IMR-90 (cell line): ENCODE measurements at regions not wholly inside any gene's neighbourhood (a gene's known extent, or its start where the extent isn't known, plus 50 kb on each side); places are given as distances from the start of the nearest gene placed in this dataset.

Experiments
- ATAC-seq: fragments of 200-7000 bp; cut with Tn5 transposase; 2 replicates; pipeline ENCODE4 v1.9.1; 2020; ENCODE audit warnings: low read depth, mild to moderate bottlenecking, moderate library complexity
- BruUV-seq: library from RNA; stranded (reverse); fragments of 400-500 nt; replicated peaks from 2 replicates; lab custom pipeline; 2021; lab: Mats Ljungman, UMichigan
- CTCF ChIA-PET: fragments of 300-600 bp; formaldehyde crosslinking; extraction: SDS; loops from one replicate; lab custom pipeline; 2021; ENCODE audit warnings: antibody characterized with exemption; lab: Yijun Ruan, JAX
- POLR2A ChIA-PET: fragments of 300-600 bp; sonication (Branson Sonifier 250); formaldehyde crosslinking; loops from one replicate; lab custom pipeline; 2022; ENCODE audit warnings: antibody characterized with exemption; ENCODE audit not compliant: unreplicated experiment; lab: Charles Lee
- DNase-seq: peaks from one replicate; pipeline ENCODE4 v3.0.0; 2013
- H2AFZ ChIP-seq: replicated peaks from 2 replicates; pipeline ENCODE3; 2013; ENCODE audit warnings: low read length, mild to moderate bottlenecking; ENCODE audit not compliant: poor library complexity
- H2AK5ac ChIP-seq: 2 replicates; pipeline ENCODE4 v1.6.1; 2013; ENCODE audit warnings: low read depth, low read length, inconsistent platforms
- H2AK9ac ChIP-seq: replicated peaks from 2 replicates; pipeline ENCODE3; 2013; ENCODE audit warnings: mild to moderate bottlenecking, low read depth, low read length, moderate library complexity; ENCODE audit not compliant: poor library complexity
- H2BK120ac ChIP-seq: 2 replicates; pipeline ENCODE4 v1.6.1; 2013; ENCODE audit warnings: low read depth, low read length, inconsistent platforms
- H2BK15ac ChIP-seq: 3 replicates; pipeline ENCODE4 v1.6.1; 2013; ENCODE audit warnings: low read depth, low read length, inconsistent platforms
- H2BK20ac ChIP-seq: 2 replicates; pipeline ENCODE4 v1.6.1; 2013; ENCODE audit warnings: low read depth, mild to moderate bottlenecking, inconsistent platforms, low read length, moderate library complexity
- H2BK5ac ChIP-seq: 2 replicates; pipeline ENCODE4 v1.6.1; 2013; ENCODE audit warnings: mild to moderate bottlenecking, low read depth, low read length, inconsistent platforms; ENCODE audit not compliant: poor library complexity, severe bottlenecking
- H3K14ac ChIP-seq: replicated peaks from 2 replicates; pipeline ENCODE4 v1.6.1; 2013; ENCODE audit warnings: low read depth, low read length, inconsistent platforms
- H3K18ac ChIP-seq: 2 replicates; pipeline ENCODE4 v1.6.1; 2013; ENCODE audit warnings: low read depth, low read length, control low read depth
- H3K23ac ChIP-seq: 2 replicates; pipeline ENCODE4 v1.6.1; 2013; ENCODE audit warnings: low read depth, low read length, inconsistent platforms
- H3K27ac ChIP-seq: 2 replicates; pipeline ENCODE4 v1.5.1; 2013; ENCODE audit warnings: mild to moderate bottlenecking, control low read depth, low read length; ENCODE audit not compliant: insufficient read depth
- H3K27me3 ChIP-seq: 2 replicates; pipeline ENCODE4 v1.6.1; 2013; ENCODE audit warnings: low read length; ENCODE audit not compliant: control insufficient read depth, insufficient read depth
- H3K36me3 ChIP-seq: 2 replicates; pipeline ENCODE4 v1.6.1; 2013; ENCODE audit warnings: low read length, mixed read lengths; ENCODE audit not compliant: control insufficient read depth, insufficient read depth
- H3K4ac ChIP-seq: 2 replicates; pipeline ENCODE4 v1.6.1; 2013; ENCODE audit warnings: low read depth, low read length, inconsistent platforms
- H3K4me1 ChIP-seq: 2 replicates; pipeline ENCODE4 v1.6.1; 2013; ENCODE audit warnings: low read length, mixed read lengths; ENCODE audit not compliant: control insufficient read depth, insufficient read depth
- H3K4me2 ChIP-seq: 2 replicates; pipeline ENCODE4 v1.6.1; 2013; ENCODE audit warnings: low read depth, mild to moderate bottlenecking, control low read depth, low read length, moderate library complexity
- H3K4me3 ChIP-seq: 2 replicates; pipeline ENCODE4 v1.5.1; 2013; ENCODE audit warnings: low read depth, mild to moderate bottlenecking, control low read depth, low read length, moderate library complexity; ENCODE audit not compliant: insufficient read depth
- H3K56ac ChIP-seq: 2 replicates; pipeline ENCODE4 v1.6.1; 2013; ENCODE audit warnings: low read length, inconsistent platforms; ENCODE audit not compliant: insufficient read depth; ENCODE audit errors: extremely low read depth
- H3K79me1 ChIP-seq, 2 experiments: 2 replicates each; pipeline ENCODE4 v1.6.1; 2013; ENCODE audit warnings: low read length in 2 of 2, inconsistent platforms in 1 of 2, low read depth in 1 of 2
- H3K9ac ChIP-seq: 2 replicates; pipeline ENCODE4 v1.6.1; 2013; ENCODE audit warnings: low read depth, low read length, control low read depth
- H3K9me1 ChIP-seq: 2 replicates; pipeline ENCODE4 v1.6.1; 2013; ENCODE audit warnings: low read length, inconsistent platforms; ENCODE audit not compliant: insufficient read depth
- H3K9me3 ChIP-seq: 2 replicates; pipeline ENCODE4 v1.6.1; 2013; ENCODE audit warnings: low read length; ENCODE audit not compliant: control insufficient read depth, insufficient read depth
- H4K20me1 ChIP-seq: 2 replicates; pipeline ENCODE4 v1.6.1; 2013; ENCODE audit warnings: low read length, inconsistent platforms; ENCODE audit not compliant: insufficient read depth
- H4K5ac ChIP-seq: 2 replicates; pipeline ENCODE4 v1.6.1; 2013; ENCODE audit warnings: mild to moderate bottlenecking, low read depth, low read length, control low read depth
- H4K8ac ChIP-seq, 2 experiments: 2 replicates each; pipeline ENCODE4 v1.6.1; 2013; ENCODE audit warnings: low read depth in 2 of 2, low read length in 2 of 2, control low read depth in 1 of 2, inconsistent platforms in 1 of 2
- H4K91ac ChIP-seq: 2 replicates; pipeline ENCODE4 v1.6.1; 2013; ENCODE audit warnings: low read depth, low read length, inconsistent platforms; ENCODE audit not compliant: insufficient read depth
- BHLHE40 ChIP-seq: fragments of 150-350 bp; IDR thresholded peaks from 2 replicates; pipeline ENCODE4 v1.6.1; 2016; ENCODE audit warnings: mild to moderate bottlenecking, low read depth, low read length
- CEBPB ChIP-seq: IDR thresholded peaks from 2 replicates; pipeline ENCODE4 v1.6.1; 2012; ENCODE audit warnings: low read depth, low read length, improper control_type of control experiment
- CHD1 ChIP-seq: IDR thresholded peaks from 2 replicates; pipeline ENCODE4 v1.6.1; 2012; ENCODE audit warnings: low read depth, low read length, improper control_type of control experiment
- FOS ChIP-seq: fragments of 150-350 bp; IDR thresholded peaks from 2 replicates; pipeline ENCODE4 v1.6.1; 2016; ENCODE audit warnings: low read depth, low read length
- MXI1 ChIP-seq: IDR thresholded peaks from 2 replicates; pipeline ENCODE4 v1.6.1; 2012; ENCODE audit warnings: low read depth, mild to moderate bottlenecking, low read length, moderate library complexity, borderline replicate concordance
- RAD21 ChIP-seq: IDR thresholded peaks from 2 replicates; pipeline ENCODE4 v1.6.1; 2012; ENCODE audit warnings: low read length, improper control_type of control experiment
- RFX5 ChIP-seq: IDR thresholded peaks from 2 replicates; pipeline ENCODE4 v1.8.0; 2012; ENCODE audit warnings: low read depth, mild to moderate bottlenecking, low read length, moderate library complexity
- WGBS, 2 experiments: methylation state at CpG; one replicate each; pipeline versions ENCODE4 v1.1.5 to v1.1.7; 2013; ENCODE audit warnings: missing lambda C conversion rate in 2 of 2; ENCODE audit not compliant: insufficient read length in 1 of 2; ENCODE audit errors: extremely low coverage in 2 of 2; 5-methylcytosine and 5-hydroxymethylcytosine counted together
- dilution Hi-C: fragments of 300-500 bp; cut with HindIII; formaldehyde crosslinking; loops from one replicate; pipeline ENCODE4 v1.14.3; 2018; ENCODE audit warnings: low sequenced_read_pairs; ENCODE audit not compliant: unreplicated experiment
- in situ Hi-C: fragments of 300-500 bp; cut with MboI; formaldehyde crosslinking; loops from 3 replicates; pipeline ENCODE4 v1.14.3; 2019; ENCODE audit warnings: low sequenced_read_pairs, inconsistent platforms, mixed read lengths
- intact Hi-C: fragments of 100-400 bp; cut with micrococcal nuclease; formaldehyde crosslinking; loops from 2 replicates; pipeline ENCODE4 v1.10.0; 2022
- TF ChIP-seq, protein P1 (sequence below): fragments of 150-350 bp; IDR thresholded peaks from 2 replicates; pipeline ENCODE4 v1.6.1; 2016; ENCODE audit warnings: low read depth, mild to moderate bottlenecking, low read length, moderate library complexity, borderline replicate concordance

GRCh38 chr3:193010191-193010590 is 92.5 kb upstream of the MB21D2 start:
- intact Hi-C loops, result no loop called here
- CTCF ChIA-PET, result interaction anchor here (0.5 kb wide), 1 partner anchor 1286 kb away, joined by 5 read pairs; no protein-coding TSS in a partner anchor
- H3K9me1 ChIP-seq, result no peaks in the 10 kb centered on the region
- no peaks in the 10 kb centered on the region for H3K4me1 ChIP-seq
- no peak overlapping the region for H2AK5ac ChIP-seq
- POLR2A ChIA-PET, result no interaction called here
- TF ChIP-seq FOS (no peak), BHLHE40 (no peak), RFX5 (no peak), MXI1 (no peak), RAD21 (no peak), CEBPB (no peak), CHD1 (no peak)
- TF ChIP-seq, protein P1, sequence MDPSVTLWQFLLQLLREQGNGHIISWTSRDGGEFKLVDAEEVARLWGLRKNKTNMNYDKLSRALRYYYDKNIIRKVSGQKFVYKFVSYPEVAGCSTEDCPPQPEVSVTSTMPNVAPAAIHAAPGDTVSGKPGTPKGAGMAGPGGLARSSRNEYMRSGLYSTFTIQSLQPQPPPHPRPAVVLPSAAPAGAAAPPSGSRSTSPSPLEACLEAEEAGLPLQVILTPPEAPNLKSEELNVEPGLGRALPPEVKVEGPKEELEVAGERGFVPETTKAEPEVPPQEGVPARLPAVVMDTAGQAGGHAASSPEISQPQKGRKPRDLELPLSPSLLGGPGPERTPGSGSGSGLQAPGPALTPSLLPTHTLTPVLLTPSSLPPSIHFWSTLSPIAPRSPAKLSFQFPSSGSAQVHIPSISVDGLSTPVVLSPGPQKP, result no peak
- DNase-seq, result no peak
- H3K4me3 ChIP-seq, result no peak overlapping the region
- H2BK120ac ChIP-seq, result no peak overlapping the region
- no peak overlapping the region for H3K14ac ChIP-seq
- no peak for ATAC-seq
- H3K27ac ChIP-seq, result no peak overlapping the region
- H2BK20ac ChIP-seq, result no peak overlapping the region
- no peak overlapping the region for H3K4ac ChIP-seq
- no TSS peak for BruUV-seq
- no peaks in the 10 kb centered on the region for H3K36me3 ChIP-seq
- no peak overlapping the region for H4K91ac ChIP-seq
- no peak overlapping the region for H4K8ac ChIP-seq
- H3K23ac ChIP-seq, result no peak overlapping the region
- H3K4me2 ChIP-seq, result no peak overlapping the region
- H2BK5ac ChIP-seq, result no peak overlapping the region
- H3K9me3 ChIP-seq, result peaks cover 4% of the 10 kb centered on the region
- no peak overlapping the region for H3K56ac ChIP-seq
- no peak overlapping the region for H3K9ac ChIP-seq
- H2AK9ac ChIP-seq, result no peak overlapping the region
- no peak overlapping the region for H3K18ac ChIP-seq
- H2AFZ ChIP-seq, result no peak overlapping the region
- no peaks in the 10 kb centered on the region for H4K20me1 ChIP-seq
- H4K5ac ChIP-seq, result no peak overlapping the region
- H3K27me3 ChIP-seq, result peaks cover 3% of the 10 kb centered on the region
- dilution Hi-C loops, result no loop called here
- H2BK15ac ChIP-seq, result no peak overlapping the region
- H3K79me1 ChIP-seq, result no peaks in the 10 kb centered on the region
- in situ Hi-C loops, result no loop called here
- no CpG with 5 or more reads among the region's 2 CpGs for whole genome bisulfite sequencing, 2 experiments
